Iris pigment epithelial cell (primary cell): ENCODE measurements at regions not wholly inside any gene's neighbourhood (a gene's known extent, or its start where the extent isn't known, plus 50 kb on each side); places are given as distances from the start of the nearest gene placed in this dataset.
A peak's percentile ranks its signal among the peaks of the same experiment; 100 is the strongest.

Experiments used
- DNase-seq: peaks from one replicate; pipeline ENCODE4 v3.0.0-alpha.2; 2011; ENCODE audit warnings: low read depth

- peak; percentile 21 for DNase-seq
Measured at GRCh38 chr15:31262901-31263671, 63.5 kb upstream of the KLF13 start.

- DNase-seq, result no peak
Measured at GRCh38 chr15:31263751-31264558, 62.7 kb upstream of the KLF13 start.

- DNase-seq, result no peak
Measured at GRCh38 chr15:31264559-31265089, 62.0 kb upstream of the KLF13 start.

GRCh38 chr15:31265090-31265870 lies 61.4 kb upstream of the KLF13 start:
- DNase-seq, result no peak

DNA sequence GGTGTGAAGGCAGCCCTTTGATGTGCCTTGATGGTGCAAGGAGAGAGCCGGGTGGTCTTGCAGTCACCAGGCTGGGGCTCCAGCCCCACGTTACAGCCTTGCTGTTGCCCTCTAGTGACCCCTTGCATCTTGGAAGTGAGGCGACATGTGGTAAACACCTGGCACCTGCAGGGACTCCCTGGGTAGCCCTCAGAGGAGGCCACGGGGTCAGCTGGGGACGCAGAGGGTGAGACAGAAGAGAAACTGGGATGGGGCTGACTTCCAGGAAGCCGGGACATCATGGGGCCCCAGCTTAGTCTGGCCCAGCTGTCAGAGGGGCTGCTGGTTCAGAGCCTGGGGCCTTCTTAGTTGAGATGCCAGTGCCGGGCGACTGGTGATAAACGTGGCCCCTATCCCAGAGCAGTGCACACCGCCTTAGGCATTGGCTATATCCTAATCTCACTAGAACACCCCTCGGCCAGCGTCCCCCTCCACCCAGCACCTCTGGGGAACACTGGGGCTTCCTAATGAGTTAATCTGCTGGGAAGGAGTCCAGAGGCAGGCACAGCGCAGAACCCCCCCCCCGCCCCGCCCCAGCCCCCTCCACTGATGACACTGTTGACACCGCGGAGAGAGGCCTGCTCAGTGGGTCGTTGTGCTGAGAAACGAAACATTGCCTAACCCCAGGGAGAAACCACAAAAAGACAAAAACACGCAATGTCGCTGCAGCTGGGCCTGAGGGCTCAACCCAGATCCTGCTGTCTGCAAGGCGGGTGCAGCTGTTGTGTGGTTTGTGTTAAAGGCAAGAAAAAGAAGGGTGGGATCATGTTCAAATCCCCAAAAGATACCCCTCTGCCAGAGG lies 60.5 kb upstream of the KLF13 start:
- no peak for DNase-seq

DNA sequence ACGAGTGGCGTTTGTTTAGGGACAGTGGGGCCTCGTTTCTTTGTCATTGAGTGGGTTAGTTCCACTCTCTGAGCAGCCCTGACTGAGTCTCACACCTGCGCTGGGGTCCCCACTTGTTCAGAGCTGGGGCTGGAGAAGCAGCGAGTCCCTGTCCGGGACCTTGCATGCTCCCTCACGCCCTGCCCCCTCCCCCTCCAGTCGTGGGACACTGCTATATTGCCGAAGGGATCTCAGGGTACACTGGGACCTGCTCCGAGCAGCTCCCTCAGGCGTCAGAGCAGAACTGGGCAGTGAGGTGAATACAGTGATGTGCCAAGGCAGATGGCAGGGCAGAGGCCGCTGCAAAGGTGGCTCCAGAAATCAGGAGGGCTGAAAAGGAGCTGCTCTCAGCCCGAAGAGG lies 59.9 kb upstream of the KLF13 start:
- DNase-seq, result no peak

DNA sequence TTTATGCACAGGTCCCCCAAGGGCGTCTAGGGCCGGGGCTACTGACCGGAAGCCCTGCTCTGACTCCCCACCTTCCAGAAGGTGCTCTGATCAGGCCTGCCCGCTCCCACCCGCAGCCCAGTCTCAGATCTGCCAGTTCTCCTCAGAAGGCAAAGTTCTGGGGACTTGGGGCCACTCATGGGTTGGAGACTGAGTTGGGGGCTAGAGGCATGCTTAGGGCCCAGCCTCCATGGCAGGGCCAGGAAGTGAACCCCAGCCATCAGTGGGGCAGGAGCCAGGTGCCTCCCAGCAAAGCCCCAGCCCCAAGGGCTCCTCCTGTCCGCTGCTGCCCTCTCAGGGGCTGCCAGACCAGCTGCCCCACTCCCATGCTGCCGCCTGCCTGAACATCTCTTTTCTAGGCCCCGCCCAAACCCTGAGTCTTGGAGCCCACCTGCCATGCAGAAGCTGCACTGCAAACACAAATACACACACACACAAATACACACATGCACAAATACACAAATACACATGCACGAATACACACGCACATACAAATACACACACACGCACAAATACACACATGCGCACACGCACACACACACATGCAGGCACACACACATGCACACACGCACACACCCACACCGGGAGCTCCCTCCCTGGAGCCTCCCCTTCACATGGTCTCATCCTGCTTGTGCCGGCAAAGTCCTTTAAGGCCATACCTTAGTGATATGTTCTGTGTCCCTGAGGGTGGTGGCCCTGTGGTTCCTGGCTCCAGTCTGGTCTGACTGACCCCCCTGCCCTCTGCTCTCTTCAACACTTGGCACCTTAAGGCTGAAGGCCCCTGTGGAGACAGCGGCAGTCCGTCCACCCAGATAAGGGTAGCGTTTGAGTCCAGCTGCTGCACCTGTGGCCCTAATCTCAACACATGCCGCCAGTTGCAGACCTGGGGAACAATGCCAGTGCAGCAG lies 59.2 kb upstream of the KLF13 start:
- no peak for DNase-seq

DNA sequence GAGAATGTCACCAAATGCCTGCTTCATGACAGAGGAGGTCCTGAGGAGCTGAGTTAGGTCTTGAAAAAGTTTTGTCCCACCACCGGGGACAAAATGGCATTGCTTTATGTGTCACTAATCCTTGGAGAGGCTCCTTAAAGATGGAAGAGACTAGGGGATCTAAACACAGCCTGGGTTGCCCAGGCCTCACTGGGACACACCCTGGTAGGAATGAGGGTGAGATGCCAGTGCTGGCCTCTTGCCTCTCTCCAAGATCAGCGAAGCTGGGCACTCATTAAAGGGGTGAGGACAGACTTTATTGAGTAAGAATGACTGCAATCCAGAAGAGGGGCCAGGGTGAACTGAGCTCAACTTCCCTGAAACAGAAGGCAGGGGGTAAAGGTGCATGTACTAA lies 58.5 kb upstream of the KLF13 start:
- no peak for DNase-seq

DNA sequence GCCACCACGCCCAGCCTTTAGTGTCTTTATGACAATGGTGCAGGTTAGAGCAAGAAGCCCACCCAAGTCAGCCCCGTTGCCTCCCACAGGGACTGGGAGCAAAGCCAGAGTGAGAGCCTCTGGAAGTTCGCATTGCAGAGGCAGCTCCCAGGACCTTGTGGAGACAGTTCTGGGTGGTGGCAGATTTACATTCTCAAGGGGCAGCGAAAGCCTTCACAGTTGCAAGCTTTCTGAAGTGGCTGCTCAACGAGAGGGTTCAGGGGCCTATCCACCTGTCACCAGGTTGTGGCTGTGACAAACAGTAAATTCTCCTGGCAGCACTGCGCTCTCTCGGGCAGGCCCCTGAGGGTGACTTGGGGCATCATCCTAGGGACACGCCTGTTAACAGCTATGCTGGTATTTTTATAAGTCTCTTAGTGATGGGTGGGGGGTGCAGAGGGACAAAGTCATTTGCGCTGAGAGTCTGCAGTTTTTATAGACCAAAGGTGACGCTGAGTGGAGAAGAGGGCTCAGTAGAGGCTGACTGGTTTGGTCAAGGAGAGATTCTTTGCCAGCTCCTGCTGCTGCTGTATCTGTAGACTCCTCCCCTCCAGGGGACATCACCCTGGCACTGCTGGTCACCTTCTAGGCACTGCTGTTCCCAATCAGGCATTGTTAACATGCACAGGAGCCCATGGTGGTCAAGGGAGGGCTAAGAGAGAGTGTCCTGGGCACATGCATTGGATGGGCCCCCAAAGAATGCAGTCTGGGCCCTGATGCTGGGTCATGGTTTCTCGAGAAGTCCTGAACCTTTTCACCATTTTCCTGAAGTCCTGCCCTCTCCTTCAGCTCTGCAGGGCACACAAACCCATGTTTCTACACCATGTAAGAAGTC lies 57.5 kb upstream of the KLF13 start:
- no peak for DNase-seq

GRCh38 chr15:31269816-31270575 lies 56.6 kb upstream of the KLF13 start:
- DNase-seq, result no peak

DNA sequence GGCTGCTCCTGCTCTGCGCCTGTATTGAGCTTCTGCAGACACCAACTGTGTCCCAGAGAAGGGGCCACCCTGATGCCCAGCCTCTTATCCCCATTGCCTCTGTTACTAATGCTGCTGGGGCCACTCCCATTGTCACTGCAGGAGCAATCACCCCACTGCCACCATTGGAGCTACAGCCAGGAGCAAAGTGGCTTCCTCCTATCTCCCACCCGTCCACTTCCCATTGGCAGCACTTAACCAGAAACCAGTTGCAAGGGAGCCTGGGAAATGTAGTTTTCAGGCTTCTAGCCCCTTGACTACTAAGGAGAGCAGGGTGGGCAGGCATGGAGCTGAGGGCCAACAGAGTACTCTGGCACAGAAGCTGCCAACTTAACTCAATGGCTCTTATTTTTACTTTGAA lies 55.9 kb upstream of the KLF13 start:
- no peak for DNase-seq

DNA sequence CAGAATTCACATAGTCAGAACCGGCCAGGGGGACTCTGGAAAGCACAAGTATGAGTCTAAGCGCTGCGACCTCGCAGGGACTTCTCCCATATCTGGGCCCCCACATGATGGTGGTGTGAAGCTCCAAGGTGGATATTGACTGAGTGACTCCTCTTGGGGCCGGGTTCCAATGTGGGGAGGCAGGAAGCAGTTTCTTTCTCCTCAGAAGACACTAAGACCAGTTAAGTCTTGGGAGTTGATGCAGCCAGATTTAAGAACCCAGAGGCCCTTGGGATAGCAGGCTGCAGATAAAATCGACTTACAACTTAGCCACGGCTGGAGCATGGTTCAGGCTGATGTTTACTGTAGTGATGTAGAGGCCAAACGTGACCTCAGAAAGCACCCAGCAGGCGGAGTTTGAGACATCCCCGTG lies 55.4 kb upstream of the KLF13 start:
- no peak for DNase-seq

DNA sequence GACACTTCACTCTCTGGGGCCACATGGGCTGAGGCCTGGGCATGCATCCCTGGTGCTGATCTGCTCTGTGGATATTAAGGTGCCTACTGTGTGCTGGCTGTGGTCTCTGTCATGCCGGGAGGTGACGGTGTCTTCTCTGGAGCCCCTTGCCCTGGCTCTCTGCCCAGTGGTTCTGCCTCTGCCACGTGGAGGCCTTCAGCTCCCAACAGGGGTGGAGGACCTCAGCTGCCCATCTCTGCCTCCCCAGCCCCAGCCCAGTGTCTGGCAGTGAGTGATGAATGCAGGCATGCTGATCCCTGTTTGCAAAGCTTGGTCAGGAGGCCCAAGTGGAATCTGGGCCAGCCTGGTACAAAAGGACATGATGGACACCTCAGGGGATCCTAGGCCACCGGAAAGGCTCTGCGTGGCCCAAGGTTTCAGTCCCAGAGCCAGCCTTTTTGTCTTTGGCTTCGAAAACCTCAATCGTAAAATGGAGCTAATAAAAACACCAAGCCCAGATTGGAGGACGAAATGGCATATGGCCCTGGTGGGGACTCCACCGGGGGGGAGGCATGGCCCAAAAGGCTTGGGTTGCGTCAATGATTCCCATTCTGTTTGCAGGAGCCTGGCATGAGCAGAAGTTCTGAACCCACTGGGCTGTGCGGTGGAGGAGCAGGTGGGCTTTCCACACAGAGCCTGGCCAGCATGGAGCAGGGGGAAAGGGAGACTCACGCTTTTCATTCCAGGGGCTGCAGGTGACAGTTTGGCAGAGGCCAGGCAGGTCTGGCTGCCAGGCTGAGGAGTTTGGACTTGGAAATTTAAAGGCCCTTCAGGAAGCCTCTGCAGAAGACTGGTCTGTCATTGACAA lies 54.7 kb upstream of the KLF13 start:
- DNase-seq, result no peak

GRCh38 chr15:31272558-31273257 lies 53.9 kb upstream of the KLF13 start:
- DNase-seq, result no peak

DNA sequence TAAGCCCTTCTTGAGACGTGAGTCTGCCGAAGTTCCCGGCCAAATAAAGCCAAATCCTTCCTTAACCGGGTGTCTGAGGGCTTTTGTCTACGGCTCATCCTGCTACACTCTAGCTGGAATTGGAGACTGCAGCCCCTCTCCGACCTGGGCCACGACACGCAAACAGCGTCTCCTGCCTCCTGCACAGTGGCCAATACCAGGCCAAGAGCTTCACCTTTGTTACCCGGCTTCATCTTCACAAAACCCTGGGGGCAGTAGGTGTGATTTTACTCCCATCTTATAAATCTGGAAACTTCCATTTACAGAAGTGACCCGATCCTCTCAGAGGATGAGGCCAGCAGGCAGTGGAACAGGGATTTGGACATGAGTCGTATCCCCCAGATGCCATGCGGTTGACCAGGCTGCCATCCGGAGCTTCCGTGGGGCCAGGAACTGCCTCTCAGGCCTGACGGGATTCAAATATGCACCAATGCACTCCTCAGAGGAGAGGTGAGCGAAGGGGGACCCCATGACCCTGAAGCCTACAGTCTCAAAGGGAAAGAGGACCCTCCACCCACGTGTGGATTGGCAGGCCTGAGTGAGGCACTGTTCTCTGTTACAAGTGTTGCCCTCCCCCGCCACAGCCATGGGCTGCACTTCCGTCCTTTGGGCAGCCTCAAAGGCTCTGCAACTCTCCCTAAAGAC lies 53.2 kb upstream of the KLF13 start:
- no peak for DNase-seq
